ENCODE measurements at regions not wholly inside any gene's neighbourhood (a gene's known extent, or its start where the extent isn't known, plus 50 kb on each side); places are given as distances from the start of the nearest gene placed in this dataset.

GRCh38 chr16:66287416-66287815 is 79.1 kb upstream of the CDH5 start:
- peak; percentile 36 for DNase-seq (ENCODE audit: low spot score)
- no peaks in the 10 kb centered on the region for H3K27me3 ChIP-seq (ENCODE audit: insufficient read depth, poor library complexity, severe bottlenecking)
- no peaks in the 10 kb centered on the region for H3K36me3 ChIP-seq (ENCODE audit: low read depth)

GRCh38 chr16:66286527-66286926 is 80.0 kb upstream of the CDH5 start:
- DNase-seq (ENCODE audit: low spot score): peak; percentile 43
- Histone ChIP-seq H3K9me3 (ENCODE audit: severe bottlenecking) (no peaks in the 10 kb centered on the region), H3K27me3 (ENCODE audit: insufficient read depth, poor library complexity, severe bottlenecking) (no peaks in the 10 kb centered on the region), H3K4me1 (ENCODE audit: insufficient read depth, poor library complexity, severe bottlenecking) (no peaks in the 10 kb centered on the region), H3K4me3 (ENCODE audit: severe bottlenecking) (no peak overlapping the region), H3K36me3 (ENCODE audit: low read depth) (no peaks in the 10 kb centered on the region), H3K27ac (ENCODE audit: poor library complexity, severe bottlenecking) (no peak overlapping the region)
- no peak for ATAC-seq (ENCODE audit: low read depth)
- TF ChIP-seq CTCF (IDR thresholded peaks at IDR 0.05; ENCODE audit: poor library complexity, severe bottlenecking): no peak

More at GRCh38 chr16:66287416-66287815, 79.1 kb upstream of the CDH5 start:
- H3K4me3 ChIP-seq (ENCODE audit: severe bottlenecking): no peak overlapping the region
- ATAC-seq (ENCODE audit: low read depth): no peak
- H3K9me3 ChIP-seq (ENCODE audit: severe bottlenecking): no peaks in the 10 kb centered on the region
- no peaks in the 10 kb centered on the region for H3K4me1 ChIP-seq (ENCODE audit: insufficient read depth, poor library complexity, severe bottlenecking)
- no peak for TF ChIP-seq CTCF (IDR thresholded peaks at IDR 0.05; ENCODE audit: poor library complexity, severe bottlenecking)
- no peak overlapping the region for H3K27ac ChIP-seq (ENCODE audit: poor library complexity, severe bottlenecking)

- no peaks in the 10 kb centered on the region for H3K9me3 ChIP-seq (ENCODE audit: severe bottlenecking)
- no peaks in the 10 kb centered on the region for H3K27me3 ChIP-seq (ENCODE audit: insufficient read depth, poor library complexity, severe bottlenecking)
- no peak overlapping the region for H3K4me3 ChIP-seq (ENCODE audit: severe bottlenecking)
- peak overlapping the region; percentile 87 for H3K27ac ChIP-seq (ENCODE audit: poor library complexity, severe bottlenecking)
- H3K36me3 ChIP-seq (ENCODE audit: low read depth): no peaks in the 10 kb centered on the region
- peaks cover 17% of the 10 kb centered on the region for H3K4me1 ChIP-seq (ENCODE audit: insufficient read depth, poor library complexity, severe bottlenecking)
- peak; percentile 82 for TF ChIP-seq CTCF (IDR thresholded peaks at IDR 0.05; ENCODE audit: poor library complexity, severe bottlenecking)
- peak; percentile 87 for ATAC-seq (ENCODE audit: low read depth)
- no peak for DNase-seq (ENCODE audit: low spot score)
Observed at GRCh38 chr16:66278604-66279262, 87.8 kb upstream of the CDH5 start.

- DNase-seq (ENCODE audit: low spot score): peak; percentile 91
- Histone ChIP-seq H3K27me3 (ENCODE audit: insufficient read depth, poor library complexity, severe bottlenecking) (no peaks in the 10 kb centered on the region), H3K9me3 (ENCODE audit: severe bottlenecking) (no peaks in the 10 kb centered on the region), H3K27ac (ENCODE audit: poor library complexity, severe bottlenecking) (peak overlapping the region; percentile 87), H3K4me1 (ENCODE audit: insufficient read depth, poor library complexity, severe bottlenecking) (peaks cover 17% of the 10 kb centered on the region), H3K4me3 (ENCODE audit: severe bottlenecking) (no peak overlapping the region), H3K36me3 (ENCODE audit: low read depth) (no peaks in the 10 kb centered on the region)
- peak; percentile 82 for ATAC-seq (ENCODE audit: low read depth)
- no peak for TF ChIP-seq CTCF (IDR thresholded peaks at IDR 0.05; ENCODE audit: poor library complexity, severe bottlenecking)
Observed at GRCh38 chr16:66278111-66278531, 88.4 kb upstream of the CDH5 start.
